HFFc6 (cell line): ENCODE measurements at regions not wholly inside any gene's neighbourhood (a gene's known extent, or its start where the extent isn't known, plus 50 kb on each side); places are given as distances from the start of the nearest gene placed in this dataset.

Experiments used
- DNase-seq: peaks from one replicate; pipeline ENCODE4 v3.0.0-alpha.2; 2018
- H3K27ac Mint-ChIP-seq: 2 replicates; pipeline ENCODE4 v1.8.0; 2020; ENCODE audit warnings: mild to moderate bottlenecking, mixed read lengths
- H3K27me3 Mint-ChIP-seq: 2 replicates; pipeline ENCODE4 v1.8.0; 2021; ENCODE audit warnings: mild to moderate bottlenecking, moderate library complexity, mixed read lengths; ENCODE audit not compliant: insufficient read depth
- H3K36me3 Mint-ChIP-seq: 2 replicates; pipeline ENCODE4 v1.8.0; 2021; ENCODE audit warnings: low read depth, mixed read lengths
- H3K4me1 Mint-ChIP-seq: 2 replicates; pipeline ENCODE4 v1.8.0; 2020; ENCODE audit warnings: low read depth, mixed read lengths
- H3K4me3 Mint-ChIP-seq: 2 replicates; pipeline ENCODE4 v1.8.0; 2020; ENCODE audit warnings: mild to moderate bottlenecking, moderate library complexity, mixed read lengths
- H3K9me3 Mint-ChIP-seq: 2 replicates; pipeline ENCODE4 v1.8.0; 2020; ENCODE audit warnings: mild to moderate bottlenecking, mixed read lengths
- CTCF ChIP-seq: fragments of 200-600 bp; sonication (generic); IDR thresholded peaks from 2 replicates; pipeline ENCODE4 v1.5.0; 2021; ENCODE audit warnings: antibody characterized with exemption, mild to moderate bottlenecking

- Mint-ChIP-seq H3K27ac (no peak overlapping the region), H3K9me3 (peaks cover 16% of the 10 kb centered on the region), H3K4me3 (no peak overlapping the region), H3K4me1 (no peaks in the 10 kb centered on the region), H3K27me3 (no peaks in the 10 kb centered on the region), H3K36me3 (no peaks in the 10 kb centered on the region)
- DNase-seq: no peak
- TF ChIP-seq CTCF: no peak
Observed at GRCh38 chr7:121810831-121811672, 61.9 kb upstream of the PTPRZ1 start.

GRCh38 chr7:121807078-121807477, 65.9 kb upstream of the PTPRZ1 start:
- H3K27ac Mint-ChIP-seq: no peak overlapping the region
- peaks cover 10% of the 10 kb centered on the region for H3K9me3 Mint-ChIP-seq
- DNase-seq: no peak
- no peaks in the 10 kb centered on the region for H3K36me3 Mint-ChIP-seq
- no peak for TF ChIP-seq CTCF
- no peak overlapping the region for H3K4me3 Mint-ChIP-seq
- H3K4me1 Mint-ChIP-seq: no peaks in the 10 kb centered on the region
- H3K27me3 Mint-ChIP-seq: no peaks in the 10 kb centered on the region

GRCh38 chr7:121803039-121803438, 69.9 kb upstream of the PTPRZ1 start:
- no peak for TF ChIP-seq CTCF
- Mint-ChIP-seq H3K9me3 (peaks cover 12% of the 10 kb centered on the region), H3K4me3 (no peak overlapping the region), H3K36me3 (no peaks in the 10 kb centered on the region), H3K27me3 (no peaks in the 10 kb centered on the region), H3K27ac (no peak overlapping the region), H3K4me1 (no peaks in the 10 kb centered on the region)
- no peak for DNase-seq

GRCh38 chr7:121800916-121801675, 71.9 kb upstream of the PTPRZ1 start:
- H3K36me3 Mint-ChIP-seq: no peaks in the 10 kb centered on the region
- no peaks in the 10 kb centered on the region for H3K27me3 Mint-ChIP-seq
- DNase-seq: no peak
- TF ChIP-seq CTCF: no peak
- H3K27ac Mint-ChIP-seq: no peak overlapping the region
- H3K4me3 Mint-ChIP-seq: no peak overlapping the region
- no peaks in the 10 kb centered on the region for H3K4me1 Mint-ChIP-seq
- peaks cover 4% of the 10 kb centered on the region; the same call in 1 of the 2 replicates for H3K9me3 Mint-ChIP-seq

- no peak overlapping the region for H3K27ac Mint-ChIP-seq
- no peak for DNase-seq
- H3K4me1 Mint-ChIP-seq: no peaks in the 10 kb centered on the region
- H3K9me3 Mint-ChIP-seq: peaks cover 4% of the 10 kb centered on the region; the same call in 1 of the 2 replicates
- H3K27me3 Mint-ChIP-seq: no peaks in the 10 kb centered on the region
- no peak for TF ChIP-seq CTCF
- H3K4me3 Mint-ChIP-seq: no peak overlapping the region
- H3K36me3 Mint-ChIP-seq: no peaks in the 10 kb centered on the region
Observed at GRCh38 chr7:121798896-121799295, 74.1 kb upstream of the PTPRZ1 start.
